HEK293T (cell line): ENCODE measurements at regions not wholly inside any gene's neighbourhood (a gene's known extent, or its start where the extent isn't known, plus 50 kb on each side); places are given as distances from the start of the nearest gene placed in this dataset.
"Not testable (repeated sequence)": the region's sequence is repeated elsewhere in the genome, so short reads cannot be mapped to it uniquely, and the experiment has no call there.

Source experiments
- CTCF ChIA-PET: fragments of 350-600 bp; formaldehyde crosslinking; extraction: SDS; loops from one replicate; lab custom pipeline; 2021; ENCODE audit warnings: antibody characterized with exemption, inconsistent platforms; lab: Yijun Ruan, JAX
- POLR2A ChIA-PET: fragments of 350-600 bp; formaldehyde crosslinking; extraction: SDS; loops from one replicate; lab custom pipeline; 2020; ENCODE audit warnings: antibody characterized with exemption, inconsistent platforms; lab: Yijun Ruan, JAX
- DNase-seq: peaks from one replicate; pipeline ENCODE4 v3.0.0; 2012; ENCODE audit warnings: mixed read lengths; ENCODE audit errors: extremely low spot score
- ARNT ChIP-seq: fragments of 450-650 bp; IDR thresholded peaks from 2 replicates; pipeline ENCODE4 v1.6.1; 2017; ENCODE audit warnings: mild to moderate bottlenecking
- BHLHE40 ChIP-seq: fragments of 450-650 bp; IDR thresholded peaks from 2 replicates; pipeline ENCODE4 v1.6.1; 2016; ENCODE audit warnings: mild to moderate bottlenecking, moderate library complexity, borderline replicate concordance
- CTBP1 ChIP-seq: fragments of 450-650 bp; IDR thresholded peaks from 2 replicates; pipeline ENCODE4 v1.6.1; 2016; ENCODE audit warnings: borderline replicate concordance
- ELF4 ChIP-seq: fragments of 450-650 bp; IDR thresholded peaks from 2 replicates; pipeline ENCODE4 v1.6.1; 2017; ENCODE audit warnings: antibody characterized with exemption
- FOXA1 ChIP-seq: fragments of 450-650 bp; IDR thresholded peaks from 2 replicates; pipeline ENCODE4 v1.6.1; 2016; ENCODE audit warnings: mild to moderate bottlenecking
- FOXK2 ChIP-seq: fragments of 450-650 bp; IDR thresholded peaks from 2 replicates; pipeline ENCODE4 v1.6.1; 2016; ENCODE audit warnings: mild to moderate bottlenecking
- FOXM1 ChIP-seq: fragments of 450-650 bp; IDR thresholded peaks from 2 replicates; pipeline ENCODE4 v1.6.1; 2017; ENCODE audit warnings: mild to moderate bottlenecking, borderline replicate concordance
- HDGF ChIP-seq: fragments of 450-650 bp; IDR thresholded peaks from 2 replicates; pipeline ENCODE4 v1.6.1; 2017; ENCODE audit warnings: antibody characterized with exemption, borderline replicate concordance
- L3MBTL2 ChIP-seq: fragments of 450-650 bp; conservative IDR thresholded peaks from 2 replicates; pipeline ENCODE4 v1.6.1; 2016; ENCODE audit warnings: mild to moderate bottlenecking
- LEF1 ChIP-seq: fragments of 450-650 bp; IDR thresholded peaks from 2 replicates; pipeline ENCODE4 v1.6.1; 2017; ENCODE audit warnings: mild to moderate bottlenecking, borderline replicate concordance
- NFRKB ChIP-seq: fragments of 450-650 bp; IDR thresholded peaks from 2 replicates; pipeline ENCODE4 v1.6.1; 2016; ENCODE audit warnings: mild to moderate bottlenecking, moderate library complexity
- PKNOX1 ChIP-seq: fragments of 450-650 bp; IDR thresholded peaks from 2 replicates; pipeline ENCODE4 v1.6.1; 2016
- SP1 ChIP-seq: fragments of 450-650 bp; IDR thresholded peaks from 2 replicates; pipeline ENCODE4 v1.6.1; 2017
- SUZ12 ChIP-seq: fragments of 450-650 bp; IDR thresholded peaks from 2 replicates; pipeline ENCODE4 v1.6.1; 2016; ENCODE audit warnings: mild to moderate bottlenecking
- TARDBP ChIP-seq: fragments of 450-650 bp; IDR thresholded peaks from 2 replicates; pipeline ENCODE4 v1.6.1; 2016
- ZNF384 ChIP-seq: fragments of 450-650 bp; IDR thresholded peaks from 2 replicates; pipeline ENCODE4 v1.6.1; 2016

- TF ChIP-seq L3MBTL2, result no peak
- TF ChIP-seq SUZ12, result no peak
- no peak for TF ChIP-seq FOXA1
- TF ChIP-seq SP1, result no peak
- no peak for TF ChIP-seq ARNT
- TF ChIP-seq TARDBP, result no peak
- TF ChIP-seq PKNOX1, result no peak
- no peak for TF ChIP-seq ELF4
- no peak for TF ChIP-seq NFRKB
- TF ChIP-seq BHLHE40, result no peak
- TF ChIP-seq ZNF384, result no peak
- TF ChIP-seq FOXK2, result no peak
- no peak for TF ChIP-seq CTBP1
- no peak for TF ChIP-seq HDGF
- TF ChIP-seq LEF1, result no peak
- DNase-seq, result no peak
- POLR2A ChIA-PET, result interaction anchor here (0.9 kb wide), 1 partner anchor 15 kb away, joined by 3 read pairs; no protein-coding TSS in a partner anchor
- CTCF ChIA-PET, result no interaction called here
These were observed 67.6 kb upstream of the TSPAN2 start for GRCh38 chr1:115156826-115157468.

- ChIA-PET POLR2A (no interaction called here), CTCF (no interaction called here)
- no peak for DNase-seq
- TF ChIP-seq FOXA1, result no peak
- TF ChIP-seq FOXK2, result no peak
These were observed 64.8 kb upstream of the TSPAN2 start for GRCh38 chr1:115153966-115154557.

- CTCF ChIA-PET, result interaction anchor here (0.7 to 1.1 kb wide), 2 partner anchors 279 to 314 kb away, joined by 4 to 6 read pairs; no protein-coding TSS in a partner anchor
- TF ChIP-seq PKNOX1 (0 out of 2 replicates have a peak, but pooled peaks have one; percentile 21), L3MBTL2 (peak; percentile 25; the same call in 1 of the 2 replicates)
- DNase-seq, POLR2A ChIA-PET: not testable (repeated sequence)
These were observed 58.6 kb upstream of the TSPAN2 start for GRCh38 chr1:115147928-115148327.

GRCh38 chr1:115145226-115145625 lies 55.9 kb upstream of the TSPAN2 start:
- ChIA-PET POLR2A (no interaction called here), CTCF (no interaction called here)
- DNase-seq, result no peak
- TF ChIP-seq FOXA1, result no peak
- TF ChIP-seq TARDBP, result no peak
- no peak for TF ChIP-seq HDGF
- TF ChIP-seq ZNF384, result no peak
- TF ChIP-seq SUZ12, result no peak
- TF ChIP-seq SP1, result no peak
- TF ChIP-seq LEF1, result no peak
- no peak for TF ChIP-seq L3MBTL2
- TF ChIP-seq CTBP1, result no peak
- no peak for TF ChIP-seq PKNOX1
- TF ChIP-seq BHLHE40, result no peak
- no peak for TF ChIP-seq ARNT
- TF ChIP-seq FOXM1, result no peak
- TF ChIP-seq FOXK2, result no peak
- no peak for TF ChIP-seq NFRKB

GRCh38 chr1:115144176-115144575 lies 54.9 kb upstream of the TSPAN2 start:
- ChIA-PET POLR2A (no interaction called here), CTCF (no interaction called here)
- no peak for DNase-seq
- TF ChIP-seq NFRKB, result no peak
- no peak for TF ChIP-seq HDGF
- no peak for TF ChIP-seq FOXM1
- TF ChIP-seq TARDBP, result no peak
- no peak for TF ChIP-seq SUZ12
- TF ChIP-seq ARNT, result no peak
- no peak for TF ChIP-seq LEF1
- TF ChIP-seq BHLHE40, result no peak
- TF ChIP-seq ZNF384, result no peak
- TF ChIP-seq CTBP1, result no peak
- no peak for TF ChIP-seq L3MBTL2
- TF ChIP-seq ELF4, result no peak
- no peak for TF ChIP-seq FOXA1
- TF ChIP-seq SP1, result no peak
- no peak for TF ChIP-seq FOXK2
- TF ChIP-seq PKNOX1, result no peak

- DNase-seq, result no peak
- CTCF ChIA-PET, result interaction anchor here (0.7 to 2.6 kb wide), 6 partner anchors 133 to 453 kb away, joined by 3 to 12 read pairs (median 4); no protein-coding TSS in a partner anchor
These were observed 53.3 kb upstream of the TSPAN2 start for GRCh38 chr1:115142616-115143015.

More at GRCh38 chr1:115142616-115143015, 53.3 kb upstream of the TSPAN2 start:
- POLR2A ChIA-PET, result no interaction called here
- TF ChIP-seq NFRKB (no peak), CTBP1 (no peak), ARNT (no peak), ELF4 (no peak), FOXA1 (no peak), BHLHE40 (no peak), FOXK2 (no peak), FOXM1 (no peak), ZNF384 (no peak), LEF1 (no peak), SUZ12 (no peak), HDGF (no peak), SP1 (no peak), L3MBTL2 (no peak)
